ENCODE measurements at regions not wholly inside any gene's neighbourhood (a gene's known extent, or its start where the extent isn't known, plus 50 kb on each side); places are given as distances from the start of the nearest gene placed in this dataset.

DNA sequence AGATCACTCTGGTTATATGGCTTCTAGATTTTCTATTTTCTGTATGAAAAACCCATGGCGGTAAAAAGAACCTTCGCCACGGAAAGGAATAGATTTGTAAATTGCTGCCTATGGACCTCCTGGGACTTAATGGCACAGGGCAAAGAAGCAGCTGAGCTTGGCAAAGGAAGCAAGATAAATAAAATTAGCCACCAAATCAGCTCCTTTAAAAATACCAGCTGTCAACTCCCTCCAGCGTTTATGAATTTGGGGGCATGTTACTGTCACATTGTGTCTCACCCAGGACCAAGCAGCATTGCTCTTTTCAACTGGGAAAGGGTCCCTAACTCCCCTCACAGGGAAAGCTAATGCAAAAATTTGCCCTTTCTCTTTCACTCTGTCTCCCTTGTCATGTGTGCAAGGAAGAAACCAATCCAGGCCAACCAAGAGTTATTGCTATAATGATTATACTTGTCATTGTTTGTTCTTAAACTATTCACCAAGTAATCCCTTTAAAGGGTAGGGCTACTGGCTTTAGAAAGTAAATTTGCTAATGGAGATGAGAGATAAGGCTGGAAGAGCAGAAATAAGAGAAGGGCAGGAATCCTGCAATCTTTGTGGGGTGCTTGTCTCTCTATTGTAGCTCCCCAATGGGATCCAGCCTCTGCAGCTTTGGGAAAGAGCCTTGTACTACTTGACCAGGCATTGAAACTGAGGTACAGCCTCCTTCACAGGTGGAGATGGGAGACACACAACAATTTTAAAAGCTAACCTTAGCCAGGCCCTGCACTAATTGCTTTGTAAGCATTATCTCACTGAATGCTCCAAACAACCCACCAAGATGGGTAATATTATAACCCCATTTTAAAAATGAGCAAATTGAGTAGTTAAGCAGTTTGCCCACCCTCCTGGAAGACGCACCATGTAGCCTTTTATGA lies 119.1 kb upstream of the KLF7 start:
- DNase-seq (ENCODE audit: low spot score) = no peak
- no peak overlapping the region for H2AFZ ChIP-seq
- H4K20me1 ChIP-seq (ENCODE audit: insufficient read depth, poor library complexity, severe bottlenecking) = no peaks in the 10 kb centered on the region
- no peak overlapping the region for H3K27ac ChIP-seq
- no peaks in the 10 kb centered on the region for H3K79me2 ChIP-seq
- peak; percentile 98 for TF ChIP-seq EZH2phosphoT487 (IDR thresholded peaks at IDR 0.05; ENCODE audit: low read depth, severe bottlenecking, unreplicated experiment)
- TF ChIP-seq, protein P1, sequence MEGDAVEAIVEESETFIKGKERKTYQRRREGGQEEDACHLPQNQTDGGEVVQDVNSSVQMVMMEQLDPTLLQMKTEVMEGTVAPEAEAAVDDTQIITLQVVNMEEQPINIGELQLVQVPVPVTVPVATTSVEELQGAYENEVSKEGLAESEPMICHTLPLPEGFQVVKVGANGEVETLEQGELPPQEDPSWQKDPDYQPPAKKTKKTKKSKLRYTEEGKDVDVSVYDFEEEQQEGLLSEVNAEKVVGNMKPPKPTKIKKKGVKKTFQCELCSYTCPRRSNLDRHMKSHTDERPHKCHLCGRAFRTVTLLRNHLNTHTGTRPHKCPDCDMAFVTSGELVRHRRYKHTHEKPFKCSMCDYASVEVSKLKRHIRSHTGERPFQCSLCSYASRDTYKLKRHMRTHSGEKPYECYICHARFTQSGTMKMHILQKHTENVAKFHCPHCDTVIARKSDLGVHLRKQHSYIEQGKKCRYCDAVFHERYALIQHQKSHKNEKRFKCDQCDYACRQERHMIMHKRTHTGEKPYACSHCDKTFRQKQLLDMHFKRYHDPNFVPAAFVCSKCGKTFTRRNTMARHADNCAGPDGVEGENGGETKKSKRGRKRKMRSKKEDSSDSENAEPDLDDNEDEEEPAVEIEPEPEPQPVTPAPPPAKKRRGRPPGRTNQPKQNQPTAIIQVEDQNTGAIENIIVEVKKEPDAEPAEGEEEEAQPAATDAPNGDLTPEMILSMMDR (IDR thresholded peaks at IDR 0.05; ENCODE audit: poor library complexity) = no peak
- no peak for TF ChIP-seq EZH2 (IDR thresholded peaks at IDR 0.05; ENCODE audit: borderline replicate concordance)
- H3K4me3 ChIP-seq = no peak overlapping the region
- no peaks in the 10 kb centered on the region for H3K9me2 ChIP-seq (replicated peaks; ENCODE audit: insufficient read depth)
- 59% methylated on average over 5 of the region's 5 CpGs for WGBS (ENCODE audit: low lambda C conversion rate, missing lambda C conversion rate)
- peaks cover 10% of the 10 kb centered on the region for H3K4me1 ChIP-seq (ENCODE audit: insufficient read depth)
- H3K9me3 ChIP-seq (ENCODE audit: low read depth) = no peaks in the 10 kb centered on the region
- peak overlapping the region; percentile 42 for H3K4me2 ChIP-seq
- H3K36me3 ChIP-seq (replicated peaks; ENCODE audit: insufficient read depth, low read depth) = no peaks in the 10 kb centered on the region
- peaks cover 25% of the 10 kb centered on the region for H3K27me3 ChIP-seq

- no peak for DNase-seq (ENCODE audit: low spot score)
- TF ChIP-seq, protein P1 (IDR thresholded peaks at IDR 0.05; ENCODE audit: poor library complexity) = no peak
- TF ChIP-seq EZH2phosphoT487 (IDR thresholded peaks at IDR 0.05; ENCODE audit: low read depth, severe bottlenecking, unreplicated experiment) (no peak), EZH2 (IDR thresholded peaks at IDR 0.05; ENCODE audit: borderline replicate concordance) (no peak)
- Histone ChIP-seq H3K4me2 (no peak overlapping the region), H3K9me2 (replicated peaks; ENCODE audit: insufficient read depth) (no peaks in the 10 kb centered on the region), H3K27ac (no peak overlapping the region), H3K9me3 (ENCODE audit: low read depth) (no peaks in the 10 kb centered on the region), H3K4me3 (no peak overlapping the region), H3K79me2 (no peaks in the 10 kb centered on the region), H4K20me1 (ENCODE audit: insufficient read depth, poor library complexity, severe bottlenecking) (no peaks in the 10 kb centered on the region), H3K4me1 (ENCODE audit: insufficient read depth) (peaks cover 10% of the 10 kb centered on the region), H3K27me3 (peaks cover 25% of the 10 kb centered on the region), H3K36me3 (replicated peaks; ENCODE audit: insufficient read depth, low read depth) (no peaks in the 10 kb centered on the region), H2AFZ (no peak overlapping the region)
- 55% methylated on average over 3 of the region's 3 CpGs for WGBS (ENCODE audit: low lambda C conversion rate, missing lambda C conversion rate)
Measured at GRCh38 chr2:207285473-207285815, 119.7 kb upstream of the KLF7 start.

GRCh38 chr2:207286106-207286505 lies 120.4 kb upstream of the KLF7 start:
- Histone ChIP-seq H3K27ac (no peak overlapping the region), H3K27me3 (peaks cover 25% of the 10 kb centered on the region), H4K20me1 (ENCODE audit: insufficient read depth, poor library complexity, severe bottlenecking) (no peaks in the 10 kb centered on the region), H3K9me3 (ENCODE audit: low read depth) (no peaks in the 10 kb centered on the region), H3K4me2 (no peak overlapping the region), H3K4me1 (ENCODE audit: insufficient read depth) (peaks cover 10% of the 10 kb centered on the region), H3K4me3 (no peak overlapping the region), H3K9me2 (replicated peaks; ENCODE audit: insufficient read depth) (no peaks in the 10 kb centered on the region), H2AFZ (no peak overlapping the region), H3K79me2 (no peaks in the 10 kb centered on the region), H3K36me3 (replicated peaks; ENCODE audit: insufficient read depth, low read depth) (no peaks in the 10 kb centered on the region)
- 88% methylated on average over 2 of the region's 2 CpGs for WGBS (ENCODE audit: low lambda C conversion rate, missing lambda C conversion rate)
- TF ChIP-seq EZH2 (IDR thresholded peaks at IDR 0.05; ENCODE audit: borderline replicate concordance) (no peak), EZH2phosphoT487 (IDR thresholded peaks at IDR 0.05; ENCODE audit: low read depth, severe bottlenecking, unreplicated experiment) (no peak)
- TF ChIP-seq, protein P1 (IDR thresholded peaks at IDR 0.05; ENCODE audit: poor library complexity) = no peak
- no peak for DNase-seq (ENCODE audit: low spot score)
